ENCODE measurements at regions not wholly inside any gene's neighbourhood (a gene's known extent, or its start where the extent isn't known, plus 50 kb on each side); places are given as distances from the start of the nearest gene placed in this dataset.

DNA sequence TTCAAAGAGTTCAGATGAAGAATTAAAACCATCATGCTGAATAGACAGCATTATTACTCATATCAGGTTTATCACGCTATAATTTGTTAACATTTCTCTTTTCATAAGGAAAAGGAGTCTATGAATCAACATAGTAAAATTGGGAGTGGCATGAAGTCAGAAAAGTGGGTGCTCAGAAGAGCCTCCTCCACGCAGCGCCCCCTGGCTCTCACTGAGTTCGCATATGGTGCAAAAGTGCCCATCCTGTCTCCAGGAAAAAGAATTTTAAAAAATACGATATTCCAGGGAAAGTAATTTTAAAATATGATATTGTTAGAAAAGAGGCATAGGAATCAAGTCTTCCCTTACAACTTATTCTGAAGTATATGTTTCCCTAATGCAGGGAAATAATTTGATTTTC is 176.3 kb upstream of the TCERG1L start:
- Histone ChIP-seq H3K27ac (no peak overlapping the region), H3K36me3 (no peaks in the 10 kb centered on the region), H3K27me3 (no peaks in the 10 kb centered on the region), H3K9me3 (peaks cover 0 to 3% (median 0%) of the 10 kb centered on the region in 4 donors), H3K4me1 (no peaks in the 10 kb centered on the region), H3K4me3 (no peak overlapping the region)
- DNase-seq, result no peak
- TF ChIP-seq POLR2A (IDR thresholded peaks at IDR 0.05), result no peak
- TF ChIP-seq, protein P1, sequence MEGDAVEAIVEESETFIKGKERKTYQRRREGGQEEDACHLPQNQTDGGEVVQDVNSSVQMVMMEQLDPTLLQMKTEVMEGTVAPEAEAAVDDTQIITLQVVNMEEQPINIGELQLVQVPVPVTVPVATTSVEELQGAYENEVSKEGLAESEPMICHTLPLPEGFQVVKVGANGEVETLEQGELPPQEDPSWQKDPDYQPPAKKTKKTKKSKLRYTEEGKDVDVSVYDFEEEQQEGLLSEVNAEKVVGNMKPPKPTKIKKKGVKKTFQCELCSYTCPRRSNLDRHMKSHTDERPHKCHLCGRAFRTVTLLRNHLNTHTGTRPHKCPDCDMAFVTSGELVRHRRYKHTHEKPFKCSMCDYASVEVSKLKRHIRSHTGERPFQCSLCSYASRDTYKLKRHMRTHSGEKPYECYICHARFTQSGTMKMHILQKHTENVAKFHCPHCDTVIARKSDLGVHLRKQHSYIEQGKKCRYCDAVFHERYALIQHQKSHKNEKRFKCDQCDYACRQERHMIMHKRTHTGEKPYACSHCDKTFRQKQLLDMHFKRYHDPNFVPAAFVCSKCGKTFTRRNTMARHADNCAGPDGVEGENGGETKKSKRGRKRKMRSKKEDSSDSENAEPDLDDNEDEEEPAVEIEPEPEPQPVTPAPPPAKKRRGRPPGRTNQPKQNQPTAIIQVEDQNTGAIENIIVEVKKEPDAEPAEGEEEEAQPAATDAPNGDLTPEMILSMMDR (IDR thresholded peaks at IDR 0.05), result no peak

GRCh38 chr10:131490991-131491594 is 179.6 kb upstream of the TCERG1L start:
- H3K27ac ChIP-seq, result no peak overlapping the region
- H3K4me1 ChIP-seq, result no peaks in the 10 kb centered on the region
- no peak for DNase-seq
- H3K9me3 ChIP-seq, result peaks cover 0 to 3% (median 0%) of the 10 kb centered on the region in 4 donors
- no peaks in the 10 kb centered on the region for H3K36me3 ChIP-seq
- H3K27me3 ChIP-seq, result no peaks in the 10 kb centered on the region
- TF ChIP-seq, protein P1 (IDR thresholded peaks at IDR 0.05), result no peak
- TF ChIP-seq POLR2A (IDR thresholded peaks at IDR 0.05), result no peak
- no peak overlapping the region for H3K4me3 ChIP-seq

GRCh38 chr10:131492211-131492857 is 180.8 kb upstream of the TCERG1L start:
- Histone ChIP-seq H3K27ac (no peak overlapping the region), H3K4me3 (no peak overlapping the region), H3K36me3 (no peaks in the 10 kb centered on the region), H3K27me3 (no peaks in the 10 kb centered on the region), H3K4me1 (no peaks in the 10 kb centered on the region), H3K9me3 (peaks cover 0 to 3% (median 0%) of the 10 kb centered on the region in 4 donors)
- no peak for DNase-seq
- TF ChIP-seq POLR2A (IDR thresholded peaks at IDR 0.05), result no peak
- TF ChIP-seq, protein P1 (IDR thresholded peaks at IDR 0.05), result no peak

GRCh38 chr10:131493432-131493831 is 181.9 kb upstream of the TCERG1L start:
- TF ChIP-seq POLR2A (IDR thresholded peaks at IDR 0.05), result no peak
- TF ChIP-seq, protein P1 (IDR thresholded peaks at IDR 0.05), result no peak
- DNase-seq, result no peak
- peaks cover 0 to 3% (median 0%) of the 10 kb centered on the region in 4 donors for H3K9me3 ChIP-seq
- no peak overlapping the region for H3K27ac ChIP-seq
- no peak overlapping the region for H3K4me3 ChIP-seq
- H3K36me3 ChIP-seq, result no peaks in the 10 kb centered on the region
- no peaks in the 10 kb centered on the region for H3K27me3 ChIP-seq
- no peaks in the 10 kb centered on the region for H3K4me1 ChIP-seq

- Histone ChIP-seq H3K4me1 (no peaks in the 10 kb centered on the region), H3K27ac (no peak overlapping the region), H3K9me3 (peaks cover 0 to 3% (median 0%) of the 10 kb centered on the region in 4 donors), H3K36me3 (no peaks in the 10 kb centered on the region), H3K27me3 (no peaks in the 10 kb centered on the region), H3K4me3 (no peak overlapping the region)
- TF ChIP-seq, protein P1 (IDR thresholded peaks at IDR 0.05), result no peak
- TF ChIP-seq POLR2A (IDR thresholded peaks at IDR 0.05), result no peak
- DNase-seq, result no peak
These were observed 182.9 kb upstream of the TCERG1L start for GRCh38 chr10:131494451-131494850.

Data from Peyer's patch (tissue), 4 donors.